HepG2 (cell line): ENCODE measurements at regions not wholly inside any gene's neighbourhood (a gene's known extent, or its start where the extent isn't known, plus 50 kb on each side); places are given as distances from the start of the nearest gene placed in this dataset.
A peak's percentile ranks its signal among the peaks of the same experiment; 100 is the strongest.

Experiments used
- EP300 ChIP-seq, 3 experiments: sonication (generic) in 1 of 3; formaldehyde crosslinking in 1 of 3; IDR thresholded peaks; 2 replicates each; pipeline versions ENCODE4 v1.5.1 to v1.6.1; 2011 to 2020; ENCODE audit warnings: low read depth in 2 of 3, low read length in 2 of 3, borderline replicate concordance in 1 of 3, improper control_type of control experiment in 1 of 3, mild to moderate bottlenecking in 1 of 3, missing genetic modification reagents in 1 of 3, moderate library complexity in 1 of 3
- GATAD2A ChIP-seq: IDR thresholded peaks from 2 replicates; pipeline ENCODE4 v1.6.1; 2016
- MTERF4 ChIP-seq: sonication (generic); formaldehyde crosslinking; IDR thresholded peaks from 2 replicates; pipeline ENCODE4 v1.8.0; 2023; ENCODE audit warnings: mild to moderate bottlenecking, missing genetic modification reagents
- NFAT5 ChIP-seq: sonication (generic); formaldehyde crosslinking; IDR thresholded peaks from 2 replicates; pipeline ENCODE4 v1.4.0; 2020; ENCODE audit warnings: missing genetic modification reagents
- PBX3 ChIP-seq: sonication (generic); formaldehyde crosslinking; IDR thresholded peaks from 2 replicates; pipeline ENCODE4 v1.8.1; 2023; ENCODE audit warnings: missing genetic modification reagents, inconsistent platforms, borderline replicate concordance
- PREB ChIP-seq: sonication (generic); formaldehyde crosslinking; IDR thresholded peaks from 2 replicates; pipeline ENCODE4 v1.4.0; 2020; ENCODE audit warnings: missing genetic modification reagents
- SMARCC2 ChIP-seq: fragments of 450-650 bp; IDR thresholded peaks from 2 replicates; pipeline ENCODE4 v1.6.1; 2017; ENCODE audit warnings: antibody characterized with exemption, mild to moderate bottlenecking
- STAT5B ChIP-seq: sonication (generic); formaldehyde crosslinking; IDR thresholded peaks from 2 replicates; pipeline ENCODE4 v1.4.0; 2020; ENCODE audit warnings: missing genetic modification reagents
- ZNF10 ChIP-seq: sonication (generic); formaldehyde crosslinking; IDR thresholded peaks from 2 replicates; pipeline ENCODE4 v1.4.0; 2020; ENCODE audit warnings: mild to moderate bottlenecking, low read depth, missing genetic modification reagents, borderline replicate concordance
- ZNF142 ChIP-seq: sonication (generic); formaldehyde crosslinking; IDR thresholded peaks from 2 replicates; pipeline ENCODE4 v1.4.0; 2020; ENCODE audit warnings: missing genetic modification reagents

- TF ChIP-seq PREB (CRISPR knock-in tag), result no peak
- no peak for TF ChIP-seq ZNF142 (CRISPR knock-in tag)
- TF ChIP-seq SMARCC2, result no peak
- no peak for TF ChIP-seq PBX3
- TF ChIP-seq STAT5B (CRISPR knock-in tag), result no peak
- peak in 1 of 2 experiments; percentile 75; a peak in 2 of 4 replicates for TF ChIP-seq EP300 (IDR thresholded peaks at IDR 0.05; ENCODE audit: low read depth in 2 of 2, low read length in 2 of 2)
- no peak for TF ChIP-seq EP300 (CRISPR knock-in tag; IDR thresholded peaks at IDR 0.05; ENCODE audit: borderline replicate concordance)
- TF ChIP-seq ZNF10 (CRISPR knock-in tag), result no peak
- TF ChIP-seq NFAT5 (CRISPR knock-in tag), result no peak
- TF ChIP-seq MTERF4 (CRISPR knock-in tag), result no peak
- peak; percentile 85 for TF ChIP-seq GATAD2A (CRISPR knock-in tag)
Observed at GRCh38 chr7:45987521-45988290, 66.6 kb upstream of the IGFBP3 start (continued).
